Trophoblast cell (in vitro differentiated cells and primary cell): ENCODE measurements at regions not wholly inside any gene's neighbourhood (a gene's known extent, or its start where the extent isn't known, plus 50 kb on each side); places are given as distances from the start of the nearest gene placed in this dataset.

Source experiments
- DNase-seq, 2 donors: peaks; one replicate each; pipeline ENCODE4 v3.0.0-alpha.2; 2016
- H2AFZ ChIP-seq: 2 replicates; pipeline ENCODE4 v1.6.1; 2013; ENCODE audit warnings: low read length, moderate library complexity, mild to moderate bottlenecking; ENCODE audit not compliant: insufficient read depth, poor library complexity
- H2AK5ac ChIP-seq: 2 replicates; pipeline ENCODE4 v1.6.1; 2013; ENCODE audit warnings: mild to moderate bottlenecking, low read length
- H2BK120ac ChIP-seq: 2 replicates; pipeline ENCODE4 v1.6.1; 2013; ENCODE audit warnings: low read length, mild to moderate bottlenecking, moderate library complexity; ENCODE audit not compliant: insufficient read depth, poor library complexity
- H2BK12ac ChIP-seq: 2 replicates; pipeline ENCODE4 v1.6.1; 2013; ENCODE audit warnings: mild to moderate bottlenecking, low read length, moderate library complexity
- H2BK5ac ChIP-seq: 2 replicates; pipeline ENCODE4 v1.6.1; 2013; ENCODE audit warnings: low read length, low read depth, moderate library complexity, mild to moderate bottlenecking; ENCODE audit not compliant: poor library complexity
- H3K14ac ChIP-seq: 2 replicates; pipeline ENCODE4 v1.6.1; 2013; ENCODE audit warnings: mild to moderate bottlenecking, low read length
- H3K18ac ChIP-seq: 2 replicates; pipeline ENCODE4 v1.6.1; 2013; ENCODE audit warnings: mild to moderate bottlenecking, low read length
- H3K23ac ChIP-seq: 2 replicates; pipeline ENCODE4 v1.6.1; 2013; ENCODE audit warnings: low read length
- H3K27ac ChIP-seq: 2 replicates; pipeline ENCODE4 v1.5.1; 2013; ENCODE audit warnings: low read depth, mild to moderate bottlenecking, inconsistent platforms, low read length, moderate library complexity
- H3K27me3 ChIP-seq: 2 replicates; pipeline ENCODE4 v1.6.1; 2013; ENCODE audit warnings: inconsistent platforms, mild to moderate bottlenecking, low read length, moderate library complexity; ENCODE audit not compliant: insufficient read depth
- H3K36me3 ChIP-seq, 2 experiments: 1 replicate in 1 of 2; 2 replicates in 1 of 2; pipeline ENCODE4 v1.6.1; 2013; ENCODE audit warnings: low read length in 2 of 2, mild to moderate bottlenecking in 2 of 2, moderate library complexity in 1 of 2; ENCODE audit not compliant: insufficient read depth in 2 of 2, control insufficient read depth in 1 of 2
- H3K4ac ChIP-seq: 2 replicates; pipeline ENCODE4 v1.6.1; 2013; ENCODE audit warnings: low read depth, mild to moderate bottlenecking, low read length, moderate library complexity
- H3K4me1 ChIP-seq, 2 experiments: 1 replicate in 1 of 2; 2 replicates in 1 of 2; pipeline ENCODE4 v1.6.1; 2013; ENCODE audit warnings: low read length in 2 of 2, mild to moderate bottlenecking in 2 of 2, moderate library complexity in 1 of 2; ENCODE audit not compliant: insufficient read depth in 2 of 2, control insufficient read depth in 1 of 2
- H3K4me2 ChIP-seq: 2 replicates; pipeline ENCODE4 v1.6.1; 2013; ENCODE audit warnings: inconsistent platforms, mild to moderate bottlenecking, low read length, moderate library complexity
- H3K4me3 ChIP-seq: 2 replicates; pipeline ENCODE4 v1.5.1; 2013; ENCODE audit warnings: mild to moderate bottlenecking, low read depth, low read length, inconsistent platforms
- H3K79me1 ChIP-seq: one replicate; pipeline ENCODE4 v1.6.1; 2013; ENCODE audit warnings: low read length
- H3K79me2 ChIP-seq: 2 replicates; pipeline ENCODE4 v1.6.1; 2013; ENCODE audit warnings: low read length, mild to moderate bottlenecking; ENCODE audit not compliant: control insufficient read depth, insufficient read depth, poor library complexity
- H3K9ac ChIP-seq: 2 replicates; pipeline ENCODE4 v1.6.1; 2013; ENCODE audit warnings: mild to moderate bottlenecking, low read length
- H3K9me3 ChIP-seq: 2 replicates; pipeline ENCODE4 v1.6.1; 2013; ENCODE audit warnings: low read depth, mild to moderate bottlenecking, control low read depth, inconsistent platforms, low read length; ENCODE audit not compliant: insufficient read depth
- H4K12ac ChIP-seq: 2 replicates; pipeline ENCODE4 v1.6.1; 2013; ENCODE audit warnings: low read depth, mild to moderate bottlenecking, low read length, moderate library complexity
- H4K8ac ChIP-seq: 2 replicates; pipeline ENCODE4 v1.6.1; 2013; ENCODE audit warnings: low read depth, mild to moderate bottlenecking, low read length, moderate library complexity
- H4K91ac ChIP-seq: one replicate; pipeline ENCODE4 v1.6.1; 2013; ENCODE audit warnings: low read depth, mild to moderate bottlenecking, low read length, moderate library complexity
- WGBS: extraction: QIAGEN DNeasy Blood & Tissue Kit; methylation state at CpG from one replicate; pipeline ENCODE4 v1.1.7; 2013; ENCODE audit warnings: missing lambda C conversion rate; ENCODE audit not compliant: insufficient read length, insufficient coverage; ENCODE audit errors: extremely low coverage; 5-methylcytosine and 5-hydroxymethylcytosine counted together

DNA sequence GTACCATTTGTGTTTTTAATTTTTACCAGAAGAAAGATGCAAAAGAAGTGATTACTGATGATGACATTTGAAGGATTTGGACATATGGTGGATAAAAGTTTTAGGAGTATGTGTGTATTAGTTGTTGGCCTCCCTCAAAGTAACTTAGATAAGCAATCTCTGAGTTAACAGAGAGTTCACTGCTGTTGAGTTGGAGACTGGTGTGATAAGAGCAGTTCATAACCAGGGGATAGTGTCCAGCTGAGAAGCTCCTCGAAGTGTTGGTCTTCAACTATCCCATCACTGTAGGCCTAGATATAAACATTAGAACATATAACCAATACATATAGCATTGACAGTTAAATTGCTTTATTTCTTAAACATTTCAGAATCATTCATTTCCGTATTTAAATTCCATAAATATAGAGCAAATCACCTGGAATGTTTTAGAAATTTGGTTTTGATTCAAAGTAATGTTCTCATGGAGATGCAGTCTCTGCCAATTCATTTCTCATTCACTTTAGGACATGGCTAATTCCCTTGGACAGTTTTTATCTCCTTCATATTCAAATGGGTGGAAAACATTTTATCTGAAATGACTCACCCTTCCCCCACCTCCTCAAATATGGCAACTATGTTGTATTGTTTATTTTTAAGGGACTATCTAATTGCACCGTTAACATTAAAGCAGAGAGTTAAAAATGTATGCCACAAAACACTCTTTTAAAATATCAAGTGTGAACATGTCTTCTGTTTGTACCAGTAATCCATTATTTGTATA, 136.8 kb upstream of the SLC4A4 start:
- no peak overlapping the region for H4K8ac ChIP-seq
- H3K27me3 ChIP-seq: no peaks in the 10 kb centered on the region
- no peak overlapping the region for H2AFZ ChIP-seq
- whole genome bisulfite sequencing: no CpG with 5 or more reads among the region's 3 CpGs
- H2BK12ac ChIP-seq: no peak overlapping the region
- no peak overlapping the region for H3K14ac ChIP-seq
- H3K79me1 ChIP-seq: no peaks in the 10 kb centered on the region
- no peaks in the 10 kb centered on the region for H3K79me2 ChIP-seq
- no peak overlapping the region for H4K91ac ChIP-seq
- no peak overlapping the region for H3K4me2 ChIP-seq
- no peak overlapping the region for H2BK120ac ChIP-seq
- no peak for DNase-seq
- no peak overlapping the region for H3K4ac ChIP-seq
- H3K36me3 ChIP-seq: no peaks in the 10 kb centered on the region
- H3K4me1 ChIP-seq: peaks cover 0 to 2% of the 10 kb centered on the region in 2 experiments
- no peak overlapping the region for H4K12ac ChIP-seq
- no peak overlapping the region for H2AK5ac ChIP-seq
- no peak overlapping the region for H3K27ac ChIP-seq
- H3K18ac ChIP-seq: no peak overlapping the region
- no peak overlapping the region for H3K9ac ChIP-seq
- H3K4me3 ChIP-seq: no peak overlapping the region
- no peak overlapping the region for H3K23ac ChIP-seq
- H2BK5ac ChIP-seq: no peak overlapping the region
- no peaks in the 10 kb centered on the region for H3K9me3 ChIP-seq

DNA sequence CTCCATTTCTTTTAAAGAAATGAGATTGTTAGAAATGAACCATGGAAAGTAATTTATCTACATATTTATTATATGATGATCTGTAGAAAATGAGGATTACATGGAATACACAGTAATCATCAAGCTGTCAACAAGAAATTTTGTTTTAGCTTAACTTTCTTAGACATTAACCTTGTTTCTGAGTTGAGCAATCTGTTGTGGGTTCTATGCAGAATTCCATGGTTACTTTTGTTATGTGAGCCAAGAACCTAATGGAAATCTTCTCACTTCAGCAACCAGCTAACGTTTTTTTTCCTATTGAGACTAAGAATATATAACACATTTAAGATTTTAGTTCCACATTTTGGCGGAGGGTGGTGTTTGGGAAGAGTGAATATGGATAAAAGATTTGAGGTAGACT, 136.1 kb upstream of the SLC4A4 start:
- Histone ChIP-seq H2BK12ac (no peak overlapping the region), H3K9ac (no peak overlapping the region), H3K4me2 (no peak overlapping the region), H3K4ac (no peak overlapping the region), H3K4me1 (peaks cover 0 to 2% of the 10 kb centered on the region in 2 experiments), H2AFZ (no peak overlapping the region), H3K27me3 (no peaks in the 10 kb centered on the region), H3K36me3 (no peaks in the 10 kb centered on the region), H3K9me3 (no peaks in the 10 kb centered on the region), H2BK5ac (no peak overlapping the region), H3K18ac (no peak overlapping the region), H3K79me1 (no peaks in the 10 kb centered on the region), H4K91ac (no peak overlapping the region), H4K12ac (no peak overlapping the region), H2BK120ac (no peak overlapping the region), H3K27ac (no peak overlapping the region), H4K8ac (no peak overlapping the region), H2AK5ac (no peak overlapping the region), H3K4me3 (no peak overlapping the region), H3K14ac (no peak overlapping the region), H3K79me2 (no peaks in the 10 kb centered on the region), H3K23ac (no peak overlapping the region)
- 100% methylated on average over 1 of the region's 2 CpGs for WGBS
- no peak for DNase-seq

- Histone ChIP-seq H3K79me2 (no peaks in the 10 kb centered on the region), H3K36me3 (no peaks in the 10 kb centered on the region)
- WGBS: no CpG with 5 or more reads among the region's 2 CpGs
Measured at GRCh38 chr4:71204056-71204455, 134.8 kb upstream of the SLC4A4 start.

DNA sequence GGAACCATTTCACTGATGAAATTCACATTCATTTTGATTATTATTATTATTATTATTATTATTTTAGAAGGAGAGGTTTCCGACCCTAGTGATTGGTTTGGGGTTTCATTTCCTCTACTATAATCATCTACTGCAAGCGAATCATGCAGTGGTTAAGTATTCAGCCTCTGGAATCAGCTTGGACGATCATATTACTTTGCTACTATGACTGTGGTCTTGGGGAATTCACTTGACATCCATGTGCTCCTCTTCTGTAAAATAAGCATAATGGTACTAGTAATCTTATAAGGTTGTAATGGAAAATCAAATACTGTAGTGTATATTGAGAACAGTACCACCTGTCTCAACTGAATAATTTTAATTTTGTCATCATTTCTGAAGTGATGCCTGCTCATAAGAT, 132.1 kb upstream of the SLC4A4 start:
- Histone ChIP-seq H3K79me2 (no peaks in the 10 kb centered on the region), H2BK5ac (no peak overlapping the region), H3K18ac (no peak overlapping the region), H2AFZ (no peak overlapping the region), H3K23ac (no peak overlapping the region), H3K4me3 (no peak overlapping the region), H2AK5ac (no peak overlapping the region), H3K4me2 (no peak overlapping the region), H4K91ac (no peak overlapping the region), H2BK120ac (no peak overlapping the region), H3K36me3 (no peaks in the 10 kb centered on the region), H3K4me1 (peaks cover 0 to 2% of the 10 kb centered on the region in 2 experiments), H3K27me3 (no peaks in the 10 kb centered on the region), H3K14ac (no peak overlapping the region), H2BK12ac (no peak overlapping the region), H3K9ac (no peak overlapping the region), H4K12ac (no peak overlapping the region), H3K27ac (no peak overlapping the region), H4K8ac (no peak overlapping the region), H3K79me1 (no peaks in the 10 kb centered on the region), H3K4ac (no peak overlapping the region), H3K9me3 (no peaks in the 10 kb centered on the region)
- no peak for DNase-seq
- WGBS: no CpG with 5 or more reads among the region's 3 CpGs

More at GRCh38 chr4:71204056-71204455, 134.8 kb upstream of the SLC4A4 start:
- H3K9me3 ChIP-seq: no peaks in the 10 kb centered on the region
- no peak overlapping the region for H3K23ac ChIP-seq
- DNase-seq: no peak
- no peak overlapping the region for H4K91ac ChIP-seq
- no peak overlapping the region for H4K12ac ChIP-seq
- H2BK5ac ChIP-seq: no peak overlapping the region
- H2AFZ ChIP-seq: no peak overlapping the region
- H3K4me1 ChIP-seq: peaks cover 0 to 2% of the 10 kb centered on the region in 2 experiments
- no peaks in the 10 kb centered on the region for H3K79me1 ChIP-seq
- no peaks in the 10 kb centered on the region for H3K27me3 ChIP-seq
- H4K8ac ChIP-seq: no peak overlapping the region
- no peak overlapping the region for H3K14ac ChIP-seq
- no peak overlapping the region for H3K4me3 ChIP-seq
- no peak overlapping the region for H2BK12ac ChIP-seq
- no peak overlapping the region for H2AK5ac ChIP-seq
- H3K9ac ChIP-seq: no peak overlapping the region
- H3K4ac ChIP-seq: no peak overlapping the region
- no peak overlapping the region for H2BK120ac ChIP-seq
- no peak overlapping the region for H3K27ac ChIP-seq
- no peak overlapping the region for H3K4me2 ChIP-seq
- H3K18ac ChIP-seq: no peak overlapping the region
